HFF-Myc (cell line): ENCODE measurements at regions not wholly inside any gene's neighbourhood (a gene's known extent, or its start where the extent isn't known, plus 50 kb on each side); places are given as distances from the start of the nearest gene placed in this dataset.

ENCODE experiments used
- DNase-seq: peaks from one replicate; pipeline ENCODE4 v3.0.0-alpha.2; 2011; ENCODE audit warnings: low read depth; ENCODE audit errors: extremely low read depth
- H3K4me3 ChIP-seq: replicated peaks from 2 replicates; pipeline ENCODE4 v1.5.1; 2011; ENCODE audit warnings: low read depth, mild to moderate bottlenecking, control low read depth, low read length
- CTCF ChIP-seq: IDR thresholded peaks from 2 replicates; pipeline ENCODE4 v1.5.1; 2012; ENCODE audit warnings: mild to moderate bottlenecking, low read depth, low read length, control low read depth; ENCODE audit errors: missing control alignments

- no peak for DNase-seq
- no peak overlapping the region for H3K4me3 ChIP-seq
- TF ChIP-seq CTCF, result no peak
Observed at GRCh38 chr5:4969351-4969750, 170.8 kb upstream of the ADAMTS16 start.

GRCh38 chr5:4970171-4970570 is 170.0 kb upstream of the ADAMTS16 start:
- DNase-seq, result no peak
- no peak overlapping the region for H3K4me3 ChIP-seq
- TF ChIP-seq CTCF, result no peak

GRCh38 chr5:4976902-4977301 is 163.2 kb upstream of the ADAMTS16 start:
- no peak for DNase-seq
- no peak for TF ChIP-seq CTCF
- no peak overlapping the region for H3K4me3 ChIP-seq

GRCh38 chr5:4977416-4978110 is 162.6 kb upstream of the ADAMTS16 start:
- no peak overlapping the region for H3K4me3 ChIP-seq
- TF ChIP-seq CTCF, result no peak
- DNase-seq, result no peak

- DNase-seq, result no peak
- TF ChIP-seq CTCF, result no peak
- no peak overlapping the region for H3K4me3 ChIP-seq
Observed at GRCh38 chr5:4980201-4980600, 159.9 kb upstream of the ADAMTS16 start.

- H3K4me3 ChIP-seq, result no peak overlapping the region
- DNase-seq, result no peak
- no peak for TF ChIP-seq CTCF
Observed at GRCh38 chr5:4981608-4982007, 158.5 kb upstream of the ADAMTS16 start.

- TF ChIP-seq CTCF, result no peak
- no peak for DNase-seq
- H3K4me3 ChIP-seq, result no peak overlapping the region
Observed at GRCh38 chr5:4983701-4984100, 156.4 kb upstream of the ADAMTS16 start.
